Activated CD4-positive, CD25-positive, alpha-beta regulatory T cell (primary cell): ENCODE measurements at regions not wholly inside any gene's neighbourhood (a gene's known extent, or its start where the extent isn't known, plus 50 kb on each side); places are given as distances from the start of the nearest gene placed in this dataset.
"Not testable (repeated sequence)": the region's sequence is repeated elsewhere in the genome, so short reads cannot be mapped to it uniquely, and the experiment has no call there.

ENCODE experiments used
- DNase-seq, 4 experiments: peaks; one replicate each; lab custom pipeline; 2025; lab: John Stamatoyannopoulos, UW

DNA sequence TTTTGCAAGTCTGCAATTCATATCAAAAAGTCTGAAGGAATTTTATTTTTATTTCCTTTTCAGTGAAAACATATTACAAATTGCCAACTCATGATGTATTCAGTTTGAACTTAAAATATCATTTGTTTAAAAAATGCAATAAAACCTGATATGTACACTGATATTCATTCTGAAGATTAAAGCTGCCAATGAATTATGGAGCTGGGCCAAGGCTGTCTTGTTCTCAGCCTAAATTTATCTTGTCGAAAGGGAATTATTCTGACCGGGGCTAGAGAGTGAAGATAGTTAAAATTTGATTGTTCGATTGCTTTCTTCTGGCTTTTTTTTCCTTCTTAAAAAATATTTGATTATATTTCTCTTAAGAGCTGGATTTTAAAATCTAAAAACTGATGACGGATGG is 54.0 kb upstream of the RBFOX1 start:
- DNase-seq, result no peak

GRCh38 chr16:7272567-7273158 is 60.0 kb upstream of the RBFOX1 start:
- no peak for DNase-seq

DNA sequence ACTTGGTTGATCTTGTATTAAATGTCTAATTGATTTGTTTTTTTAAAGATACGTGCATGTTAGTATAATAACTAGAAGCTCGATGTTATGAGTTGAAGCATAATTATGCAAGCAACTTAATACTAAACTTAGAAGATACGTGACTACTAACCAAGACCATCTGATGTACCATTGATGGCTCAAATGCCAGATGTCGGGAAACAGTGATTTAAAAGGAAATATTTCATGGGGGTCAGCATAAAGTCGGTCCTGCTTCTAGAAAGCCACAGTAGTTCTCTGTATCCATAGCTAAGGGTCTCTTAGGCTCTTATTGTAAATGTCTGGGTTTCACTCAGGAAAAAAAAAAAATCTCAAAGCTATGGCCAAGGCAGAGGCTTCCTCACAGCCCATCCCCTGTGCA is 61.2 kb upstream of the RBFOX1 start:
- no peak for DNase-seq

GRCh38 chr16:7270823-7271222 is 61.8 kb upstream of the RBFOX1 start:
- DNase-seq, result no peak

DNA sequence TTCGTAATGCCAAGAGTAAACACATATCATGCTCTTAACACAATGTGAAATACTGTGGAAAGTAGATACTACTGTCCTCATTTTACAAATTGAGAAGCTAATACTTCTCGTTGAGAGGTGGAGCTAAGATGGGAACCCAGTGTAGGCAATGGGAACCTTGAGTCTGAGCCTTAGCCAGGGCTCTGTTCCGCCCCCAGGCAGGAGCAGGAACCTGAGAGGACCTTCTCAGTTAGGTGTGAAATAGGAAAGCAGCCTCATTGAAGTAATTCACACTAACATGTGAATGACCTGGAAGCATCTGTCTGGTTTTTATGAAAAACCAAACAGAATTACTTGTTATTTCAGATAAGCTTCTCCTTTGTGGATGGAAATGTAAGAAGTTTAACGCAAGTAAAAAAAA is 62.6 kb upstream of the RBFOX1 start:
- no peak for DNase-seq

- no peak for DNase-seq
Measured at GRCh38 chr16:7268182-7268581, 64.5 kb upstream of the RBFOX1 start.

DNA sequence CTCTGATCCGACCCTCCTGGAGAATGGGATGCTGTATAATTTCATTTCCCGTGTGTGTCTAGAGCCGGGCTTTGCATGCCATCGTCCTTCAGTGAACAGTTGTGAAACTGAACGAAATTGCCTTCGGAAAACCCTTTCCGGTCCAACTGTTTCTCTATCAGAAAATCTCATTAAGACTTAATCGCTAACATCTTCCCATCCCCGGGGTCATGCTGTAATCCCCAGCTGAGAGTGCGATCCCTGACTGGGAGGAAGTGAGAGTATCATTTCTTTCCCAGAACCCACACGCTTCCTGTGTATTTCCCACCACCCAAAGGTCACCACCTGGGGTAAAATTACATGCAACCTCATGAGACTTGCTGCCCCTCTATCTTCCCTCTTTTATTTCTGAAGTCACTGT is 75.6 kb upstream of the RBFOX1 start:
- DNase-seq, result no peak

GRCh38 chr16:7246578-7246977 is 86.1 kb upstream of the RBFOX1 start:
- DNase-seq, result no peak

DNA sequence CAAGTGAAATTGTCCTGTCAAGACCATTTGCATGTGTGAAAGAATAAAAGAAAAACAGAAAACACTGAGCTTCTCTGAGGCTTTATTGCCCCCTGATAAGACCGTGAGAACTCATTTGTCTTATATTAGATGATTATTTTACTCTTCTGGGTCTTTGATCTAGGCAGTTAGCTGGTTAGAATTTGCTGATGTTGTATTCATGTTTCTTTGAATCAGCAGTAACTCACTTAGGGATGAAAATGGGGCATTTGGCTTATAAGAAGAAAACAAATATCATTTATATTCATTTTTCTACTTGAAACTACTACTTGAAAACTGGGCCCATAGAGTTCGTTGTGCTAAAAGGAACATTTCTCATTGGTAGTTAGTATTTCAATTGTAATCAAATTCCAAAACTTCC is 93.1 kb upstream of the RBFOX1 start:
- DNase-seq, result no peak

DNA sequence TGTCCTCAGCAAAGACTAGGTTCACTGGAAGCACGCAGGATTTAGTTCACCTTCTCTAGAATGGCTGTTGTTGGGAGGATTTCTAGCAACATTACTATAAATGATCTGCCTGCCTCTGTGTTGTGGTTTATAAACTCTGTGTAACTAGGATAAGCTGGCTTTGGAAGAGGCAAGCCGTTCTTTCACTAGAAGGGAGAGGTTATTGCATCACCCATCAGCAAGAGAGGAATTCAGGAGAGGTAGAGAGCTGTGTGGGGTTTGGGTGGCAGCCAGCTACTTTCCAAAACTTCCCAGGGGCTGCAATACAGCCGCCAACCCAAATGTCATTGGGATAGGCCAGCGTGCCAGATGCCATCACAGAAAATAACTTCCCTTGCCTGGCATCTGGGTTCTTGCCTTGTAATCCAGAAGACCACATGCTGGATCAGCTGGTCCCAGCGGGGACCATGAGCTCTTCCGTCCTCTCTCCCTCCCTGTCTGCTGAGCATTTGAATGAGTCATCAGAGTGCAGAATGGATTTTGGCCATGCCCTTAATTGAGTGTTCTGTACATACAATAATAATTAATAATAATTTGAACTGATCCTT is 95.7 kb upstream of the RBFOX1 start:
- no peak for DNase-seq

DNA sequence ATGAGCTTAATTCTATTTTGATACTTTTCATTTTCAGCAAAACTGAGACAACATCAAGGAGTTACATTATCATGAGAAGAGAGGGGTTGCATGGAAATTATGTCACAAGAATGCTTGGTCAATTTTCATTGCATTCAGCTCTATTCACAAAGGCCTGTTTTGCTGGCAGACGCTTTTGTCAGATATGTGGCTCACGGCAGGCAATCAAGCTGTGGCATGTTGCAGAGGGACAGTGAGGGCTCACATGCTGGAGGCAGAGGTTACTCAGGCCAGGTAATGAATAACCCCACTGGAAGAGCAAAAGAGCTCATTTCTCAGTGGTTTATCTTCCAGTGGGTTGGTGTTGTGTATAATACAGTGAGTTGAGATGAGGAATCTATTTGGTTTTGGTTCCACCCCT is 98.7 kb upstream of the RBFOX1 start:
- no peak for DNase-seq

DNA sequence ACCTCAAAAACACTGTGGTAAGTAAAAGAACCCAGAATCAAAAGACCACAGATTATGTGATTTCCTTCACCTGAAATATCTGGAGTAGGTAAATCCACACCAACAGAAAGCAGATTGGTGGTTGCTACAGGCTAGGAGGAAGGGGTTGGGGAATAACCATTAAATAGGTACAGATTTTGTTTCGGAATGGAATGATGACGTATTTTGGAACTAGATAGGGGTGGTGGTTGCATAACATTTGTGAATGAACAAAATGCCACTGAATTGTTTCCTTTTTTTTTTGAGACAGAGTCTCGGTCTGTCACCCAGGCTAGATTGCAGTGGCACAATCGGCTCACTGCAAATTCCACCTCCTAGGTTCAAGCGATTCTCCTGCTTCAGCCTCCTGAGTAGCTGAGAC is 100.9 kb upstream of the RBFOX1 start:
- no peak for DNase-seq

- not testable (repeated sequence) for DNase-seq
Measured at GRCh38 chr16:7229433-7230218, 103.0 kb upstream of the RBFOX1 start.

DNA sequence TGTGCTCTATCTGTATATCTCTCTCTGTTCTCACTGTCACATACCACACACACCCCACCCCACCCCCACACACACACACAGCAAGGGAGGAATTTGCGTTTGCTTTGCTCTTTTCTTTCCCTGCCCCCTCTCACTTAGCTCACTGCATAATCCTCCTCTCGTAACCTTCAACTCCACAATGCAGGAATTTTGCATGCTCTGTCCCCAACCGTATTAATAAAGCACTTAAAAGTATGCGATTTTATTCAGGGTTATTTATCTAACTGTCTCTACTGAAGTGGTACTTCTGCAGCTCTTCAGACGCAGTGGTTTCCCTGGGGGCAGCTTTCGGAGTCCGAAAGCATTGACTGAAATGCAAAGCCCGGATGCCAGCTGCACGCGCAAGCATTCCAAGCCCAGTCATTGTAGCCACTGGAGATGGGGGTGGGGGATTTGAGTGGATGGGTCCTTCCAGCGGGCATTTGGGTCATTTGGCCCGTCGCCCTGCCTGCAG is 105.4 kb upstream of the RBFOX1 start:
- DNase-seq, result no peak

GRCh38 chr16:7221157-7221556 is 111.5 kb upstream of the RBFOX1 start:
- DNase-seq, result no peak

DNA sequence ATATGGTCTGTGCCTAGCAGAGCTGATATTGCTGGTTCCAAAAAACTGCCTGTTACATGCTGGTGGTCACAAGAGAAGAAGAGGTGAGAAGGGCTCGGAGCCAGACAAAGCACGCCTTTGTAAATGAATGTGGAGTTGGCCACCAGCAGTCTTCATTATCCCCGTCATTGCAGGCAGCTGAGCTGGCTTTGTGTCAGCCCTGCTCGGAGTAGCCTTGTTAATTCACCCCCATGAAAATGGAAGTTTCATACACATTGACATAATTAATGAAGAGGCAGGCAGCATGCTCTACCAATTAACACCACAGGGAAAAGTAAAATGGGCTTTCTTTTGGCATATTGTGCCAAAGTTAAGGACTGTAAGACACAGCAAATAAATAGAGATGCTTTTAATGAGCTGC is 113.7 kb upstream of the RBFOX1 start:
- no peak for DNase-seq

- no peak for DNase-seq
Measured at GRCh38 chr16:7217797-7218196, 114.8 kb upstream of the RBFOX1 start.

DNA sequence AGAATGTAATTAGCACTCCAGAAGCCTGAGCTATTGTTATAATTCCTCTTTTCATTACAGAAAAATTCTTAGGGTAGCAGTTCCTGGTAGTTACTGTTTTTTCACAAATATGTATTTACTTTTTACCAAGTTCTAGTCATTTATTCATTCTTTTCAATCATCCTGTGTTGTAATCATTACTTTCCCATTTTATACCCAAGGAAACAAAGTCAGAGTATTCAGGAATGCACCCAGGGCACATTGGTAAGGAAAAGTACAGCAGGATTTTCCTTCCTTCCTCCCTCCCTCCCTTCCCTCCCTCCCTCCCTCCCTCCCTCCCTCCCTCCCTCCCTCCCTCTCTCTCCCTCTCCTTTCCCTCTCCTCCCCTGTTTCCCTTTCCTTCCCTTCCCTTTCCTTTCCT is 115.9 kb upstream of the RBFOX1 start:
- DNase-seq, result no peak

DNA sequence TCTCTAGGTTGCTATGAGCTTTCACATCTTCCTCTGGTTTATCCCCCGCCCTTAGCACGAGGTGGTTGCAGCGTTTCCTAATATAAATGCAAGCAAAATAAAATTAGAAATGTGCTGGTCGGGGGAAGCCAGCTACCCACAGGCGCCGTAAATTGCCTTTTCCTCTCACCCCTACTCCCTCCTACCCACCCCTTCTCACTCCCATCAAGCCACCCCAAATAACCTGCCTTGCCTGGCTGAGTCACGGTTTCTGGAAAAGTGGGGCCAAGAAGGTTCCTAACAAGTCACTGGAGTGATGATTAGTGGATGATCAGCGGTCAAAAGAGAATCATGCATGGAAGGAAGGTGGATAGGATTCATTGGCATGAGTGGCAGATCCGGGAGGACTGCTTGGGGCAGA is 120.9 kb upstream of the RBFOX1 start:
- no peak for DNase-seq

GRCh38 chr16:7209598-7209997 is 123.0 kb upstream of the RBFOX1 start:
- DNase-seq, result no peak

DNA sequence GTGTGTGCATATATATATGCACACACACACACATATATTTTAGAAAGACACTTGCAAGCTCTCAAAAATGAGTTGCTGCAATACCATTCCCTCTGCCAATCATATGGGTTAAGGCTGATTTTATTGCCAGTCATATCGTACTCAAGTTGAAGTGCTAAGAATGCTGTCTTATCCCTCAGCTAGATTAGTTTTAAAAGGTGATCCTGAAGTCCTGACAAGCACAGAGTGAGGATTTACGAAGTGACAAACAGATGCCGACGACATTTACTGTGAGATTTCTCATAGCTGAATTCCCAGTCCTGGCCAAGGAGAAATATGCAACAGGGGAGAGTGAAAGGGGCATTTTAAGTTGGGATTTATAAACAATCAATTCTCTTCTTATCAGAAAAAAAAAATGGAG is 126.2 kb upstream of the RBFOX1 start:
- DNase-seq, result no peak

GRCh38 chr16:7200320-7200719 is 132.3 kb upstream of the RBFOX1 start:
- no peak for DNase-seq

GRCh38 chr16:7185689-7186088 is 147.0 kb upstream of the RBFOX1 start:
- DNase-seq, result no peak
